ENCODE measurements at regions not wholly inside any gene's neighbourhood (a gene's known extent, or its start where the extent isn't known, plus 50 kb on each side); places are given as distances from the start of the nearest gene placed in this dataset.
"Not testable (repeated sequence)": the region's sequence is repeated elsewhere in the genome, so short reads cannot be mapped to it uniquely, and the experiment has no call there.

- no peak for DNase-seq (ENCODE audit: low spot score)
Measured at GRCh38 chr10:15430969-15431771, 60.1 kb upstream of the FAM171A1 start.

- DNase-seq (ENCODE audit: low spot score), result no peak
Measured at GRCh38 chr10:15428681-15429080, 57.6 kb upstream of the FAM171A1 start.

- DNase-seq (ENCODE audit: low spot score), result peak; percentile 65
Measured at GRCh38 chr10:15427843-15428414, 56.8 kb upstream of the FAM171A1 start.

GRCh38 chr10:15426558-15426957 is 55.5 kb upstream of the FAM171A1 start:
- DNase-seq (ENCODE audit: low spot score), result no peak

GRCh38 chr10:15426115-15426514 is 55.0 kb upstream of the FAM171A1 start:
- no peak for DNase-seq (ENCODE audit: low spot score)

GRCh38 chr10:15421875-15422274 is 50.8 kb upstream of the FAM171A1 start:
- DNase-seq (ENCODE audit: low spot score), result not testable (repeated sequence)

All from umbilical cord (tissue), 1 donor.